ENCODE measurements at regions not wholly inside any gene's neighbourhood (a gene's known extent, or its start where the extent isn't known, plus 50 kb on each side); places are given as distances from the start of the nearest gene placed in this dataset.

DNA sequence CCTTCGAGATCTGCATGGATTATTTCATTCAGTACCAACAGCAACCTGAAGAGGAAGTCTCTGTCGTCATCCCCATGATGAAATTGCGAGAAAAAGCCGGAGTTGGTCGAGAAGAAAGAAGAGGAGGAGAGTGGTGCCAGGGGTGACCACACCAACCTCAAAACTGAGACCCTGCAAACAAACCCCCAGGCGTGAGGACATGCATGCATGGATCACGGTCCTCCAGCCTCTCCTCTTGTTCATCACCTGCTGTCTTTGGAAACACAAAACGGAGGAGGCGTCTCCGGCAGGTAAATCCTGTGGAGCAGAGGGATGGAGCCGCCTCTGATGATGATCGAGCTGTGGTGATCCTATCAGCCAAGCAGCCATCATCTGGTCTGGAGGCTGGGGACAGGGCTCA is 114.4 kb upstream of the IRX2 start:
- Histone ChIP-seq H3K4me2 (no peak overlapping the region), H3K27ac (ENCODE audit: low read depth) (no peak overlapping the region), H2AFZ (no peak overlapping the region), H3K4me1 (ENCODE audit: insufficient read depth) (no peaks in the 10 kb centered on the region), H3K9me2 (ENCODE audit: insufficient read depth) (no peaks in the 10 kb centered on the region), H4K20me1 (replicated peaks; ENCODE audit: insufficient read depth) (no peaks in the 10 kb centered on the region), H3K79me2 (replicated peaks; ENCODE audit: insufficient read depth) (no peaks in the 10 kb centered on the region), H3K4me3 (no peak overlapping the region), H3K27me3 (ENCODE audit: insufficient read depth) (no peaks in the 10 kb centered on the region), H3F3A (replicated peaks; ENCODE audit: low read depth) (no peaks in the 10 kb centered on the region), H3K36me3 (ENCODE audit: insufficient read depth) (no peaks in the 10 kb centered on the region)
- H3K9me3 Mint-ChIP-seq = peaks cover 3% of the 10 kb centered on the region; the same call in 2 of the 3 replicates
- H3K4me3 Mint-ChIP-seq = no peak overlapping the region
- no peak for TF ChIP-seq CREB1 (CRISPR knock-in tag; IDR thresholded peaks at IDR 0.05; ENCODE audit: low read depth)
- TF ChIP-seq CTCF (conservative IDR thresholded peaks at IDR 0.05; ENCODE audit: low read depth in 2 of 2) = no peak
- TF ChIP-seq POLR2AphosphoS5 (IDR thresholded peaks at IDR 0.05; ENCODE audit: low read depth) = no peak
- no peak for TF ChIP-seq EZH2phosphoT487 (IDR thresholded peaks at IDR 0.05; ENCODE audit: unreplicated experiment)
- no peak for TF ChIP-seq NANOG (IDR thresholded peaks at IDR 0.05; ENCODE audit: borderline replicate concordance)
- no peak for TF ChIP-seq EZH2 (IDR thresholded peaks at IDR 0.05; ENCODE audit: low read depth, unreplicated experiment)
- TF ChIP-seq STAT1 (IDR thresholded peaks at IDR 0.05; ENCODE audit: unreplicated experiment) = no peak
- no peak for TF ChIP-seq ZNF462 (CRISPR knock-in tag; IDR thresholded peaks at IDR 0.05)
- H3K4me1 Mint-ChIP-seq = no peaks in the 10 kb centered on the region
- no peak overlapping the region for H3K27ac Mint-ChIP-seq
- no peaks in the 10 kb centered on the region for H3K36me3 Mint-ChIP-seq (ENCODE audit: low read depth)
- peaks cover 4% of the 10 kb centered on the region for H3K27me3 Mint-ChIP-seq (ENCODE audit: insufficient read depth, low read depth, poor library complexity)
- DNase-seq (ENCODE audit: low spot score) (no peak), ATAC-seq (no peak)
